HG03575 (cell line): ENCODE measurements at regions not wholly inside any gene's neighbourhood (a gene's known extent, or its start where the extent isn't known, plus 50 kb on each side); places are given as distances from the start of the nearest gene placed in this dataset.
"Not testable (repeated sequence)": the region's sequence is repeated elsewhere in the genome, so short reads cannot be mapped to it uniquely, and the experiment has no call there.

Experiments
- ATAC-seq: cut with Tn5 transposase; IDR thresholded peaks from one replicate; pipeline ENCODE4 v1.9.1; 2021; ENCODE audit not compliant: unreplicated experiment, insufficient number of reproducible peaks, low FRiP score; ENCODE audit errors: extremely low read depth

DNA sequence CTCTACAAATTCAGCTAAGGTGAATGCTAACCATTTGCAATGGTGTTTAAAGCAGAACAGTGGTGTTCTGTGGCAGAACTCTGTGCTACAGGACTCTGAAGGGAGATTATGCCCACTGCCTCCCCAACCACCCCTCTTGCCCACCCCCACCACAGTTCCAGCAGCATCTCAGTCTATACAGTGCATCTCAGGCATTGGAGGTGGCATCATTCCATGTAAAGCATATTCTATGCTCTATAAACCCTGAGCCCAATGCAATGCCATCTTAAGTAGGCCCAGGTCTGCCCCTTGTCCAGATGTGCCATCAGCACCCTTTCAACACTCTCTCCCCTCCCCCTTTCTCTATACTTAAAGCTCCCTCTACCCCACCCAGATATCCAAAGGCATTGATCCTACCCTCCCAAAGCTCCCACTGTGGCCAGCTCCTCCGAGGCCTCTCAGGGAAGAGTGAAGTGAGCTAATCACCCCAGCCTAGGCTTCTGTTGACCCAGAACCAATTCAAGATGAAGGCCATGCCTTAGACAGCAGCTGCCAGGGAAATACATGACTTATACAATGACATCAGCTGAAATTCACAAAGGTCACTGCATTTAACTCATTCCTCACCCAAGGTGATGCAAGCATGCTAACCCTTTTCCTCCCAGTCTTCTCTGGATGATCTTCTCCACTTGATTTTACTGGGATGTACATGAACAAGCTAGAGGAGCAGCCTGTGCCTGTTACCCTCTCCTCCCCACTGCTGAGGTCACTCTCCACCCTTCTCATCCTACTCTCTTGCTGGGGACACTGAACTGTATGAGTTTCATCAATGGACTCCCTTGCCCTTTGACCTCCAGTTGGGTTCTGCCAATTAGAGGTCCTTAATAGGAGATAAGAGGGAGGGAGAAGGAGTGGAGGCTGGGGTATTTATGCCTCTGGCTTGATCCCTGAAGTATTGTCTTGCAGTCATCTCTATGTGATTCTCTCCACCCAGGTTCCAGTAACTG, 353.9 kb downstream of the GOLGA6L6 start:
- ATAC-seq, result not testable (repeated sequence)

GRCh38 chr15:20184879-20185278, 356.7 kb downstream of the GOLGA6L6 start:
- ATAC-seq, result not testable (repeated sequence)

GRCh38 chr15:20168221-20168620, 373.4 kb downstream of the GOLGA6L6 start:
- not testable (repeated sequence) for ATAC-seq

GRCh38 chr15:20153528-20153927, 388.1 kb downstream of the GOLGA6L6 start:
- not testable (repeated sequence) for ATAC-seq

DNA sequence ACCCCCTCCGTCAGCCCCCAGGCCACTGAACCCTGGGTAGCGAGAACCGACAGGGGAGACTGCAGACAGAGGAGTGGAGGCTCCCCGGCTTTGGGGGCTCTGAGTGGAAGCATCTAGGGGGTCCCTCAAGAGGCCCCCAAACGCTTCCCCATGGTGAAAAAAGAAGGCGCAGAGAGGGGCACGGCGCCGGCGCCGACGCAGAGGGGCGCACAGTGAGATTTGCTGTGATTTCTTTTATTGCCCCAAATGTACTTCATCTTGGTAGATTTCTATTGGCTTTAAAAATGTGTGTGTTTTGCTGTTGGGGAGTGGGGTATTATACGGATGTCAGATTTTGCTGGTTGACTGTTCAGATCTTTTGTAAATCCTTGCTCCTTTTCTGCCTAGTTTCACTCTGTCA, 392.9 kb downstream of the GOLGA6L6 start:
- ATAC-seq, result not testable (repeated sequence)

GRCh38 chr15:20148008-20148407, 393.6 kb downstream of the GOLGA6L6 start:
- ATAC-seq, result not testable (repeated sequence)

DNA sequence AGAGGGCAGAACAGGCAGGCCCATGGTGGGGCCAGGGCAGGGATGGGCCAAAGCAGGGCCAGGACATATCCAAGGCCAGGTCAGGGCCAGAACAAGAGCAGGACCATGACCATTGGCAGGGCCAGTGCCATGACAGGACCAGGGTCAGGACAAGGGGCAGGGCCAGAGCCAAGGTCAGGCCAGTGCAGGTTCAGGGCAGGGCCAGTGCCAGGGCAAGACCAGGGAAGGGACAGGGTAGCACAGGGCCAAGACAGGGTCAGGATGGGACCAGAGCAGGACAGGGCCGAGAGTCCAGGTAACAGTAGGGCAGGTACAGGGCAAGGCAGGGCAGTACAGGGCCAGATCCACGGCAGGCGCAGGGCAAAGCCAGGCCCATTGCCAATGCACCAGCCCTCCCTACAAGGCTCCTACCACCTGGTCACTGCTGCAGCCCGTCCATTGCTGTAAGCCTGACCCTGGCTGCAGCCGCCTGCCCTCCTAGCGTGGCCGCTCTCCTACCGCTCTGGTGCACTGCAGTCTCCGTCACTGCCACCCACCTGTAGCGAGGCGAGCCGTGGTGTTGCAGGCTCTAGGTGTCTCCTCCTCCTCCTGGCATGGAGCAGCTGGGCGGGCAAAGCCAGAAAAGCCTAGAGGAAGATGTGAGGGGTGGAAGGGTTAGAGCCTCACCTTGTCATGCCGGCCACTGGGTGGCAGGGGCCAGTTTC, 397.1 kb downstream of the GOLGA6L6 start:
- ATAC-seq, result not testable (repeated sequence)

GRCh38 chr15:20142906-20143305, 398.7 kb downstream of the GOLGA6L6 start:
- ATAC-seq, result not testable (repeated sequence)

- ATAC-seq, result not testable (repeated sequence)
These were observed 399.2 kb downstream of the GOLGA6L6 start for GRCh38 chr15:20142410-20142809.

DNA sequence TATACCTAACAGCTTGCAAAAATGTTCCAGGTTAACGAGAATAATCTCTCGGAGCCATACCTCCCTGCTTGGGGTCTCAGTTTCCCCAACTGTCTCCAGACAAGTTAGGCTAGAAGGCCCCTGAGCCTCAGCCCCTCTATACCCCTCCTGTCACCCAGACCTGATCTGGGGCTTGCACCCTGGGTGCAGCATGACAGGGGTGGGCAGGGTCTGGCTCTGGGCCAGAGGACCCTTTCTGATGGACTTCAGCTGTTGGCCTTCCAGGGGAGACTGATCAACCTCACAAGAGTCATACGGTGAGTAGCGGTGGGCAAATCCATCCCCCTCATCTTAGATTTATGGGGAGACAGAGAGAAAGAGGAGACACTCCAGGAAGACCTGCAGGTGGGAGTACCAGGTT, 416.9 kb downstream of the GOLGA6L6 start:
- ATAC-seq, result not testable (repeated sequence)

DNA sequence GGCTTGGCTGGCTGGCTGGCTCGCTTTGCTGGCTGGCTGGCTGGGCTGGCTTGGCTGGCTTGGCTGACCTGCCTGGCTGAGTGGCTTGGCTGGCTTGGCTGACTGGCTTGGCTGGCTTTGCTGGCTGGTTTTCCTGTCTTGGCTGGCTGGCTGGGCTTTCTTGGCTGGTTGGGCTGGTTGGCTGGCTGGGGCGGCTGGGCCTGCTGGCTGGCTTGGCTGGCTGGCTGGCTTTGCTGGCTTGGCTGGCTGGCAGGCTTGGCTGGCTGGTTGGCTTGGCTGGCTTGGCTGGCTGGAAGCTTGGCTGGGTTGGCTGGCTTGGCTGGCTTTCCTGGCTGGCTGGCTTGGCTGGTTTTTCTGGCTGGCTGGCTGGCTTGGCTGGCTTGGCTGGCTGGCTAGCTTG, 435.6 kb downstream of the GOLGA6L6 start:
- ATAC-seq, result no peak

GRCh38 chr15:20105011-20105990, 436.3 kb downstream of the GOLGA6L6 start:
- not testable (repeated sequence) for ATAC-seq

- not testable (repeated sequence) for ATAC-seq
These were observed 437.0 kb downstream of the GOLGA6L6 start for GRCh38 chr15:20104551-20104950.

DNA sequence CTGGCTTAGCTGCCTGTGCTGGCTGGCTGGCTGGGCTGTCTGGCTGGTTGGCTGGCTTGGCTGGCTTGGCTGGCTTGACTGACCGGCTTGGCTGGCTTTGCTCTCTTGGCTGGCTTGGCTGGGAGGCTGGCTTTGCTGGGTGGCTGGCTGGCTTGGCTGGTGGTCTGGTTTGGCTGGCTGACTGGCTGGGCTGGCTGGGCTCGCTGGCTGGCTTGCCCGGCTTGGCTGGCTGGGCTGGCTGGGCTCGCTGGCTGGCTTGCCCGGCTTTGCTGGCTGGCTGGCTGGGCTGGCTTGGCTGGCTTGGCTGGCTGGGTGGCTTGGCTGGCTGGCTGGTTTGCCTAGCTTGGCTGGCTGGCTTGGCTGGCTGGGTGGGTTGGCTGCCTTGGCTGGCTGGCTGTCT, 438.7 kb downstream of the GOLGA6L6 start:
- ATAC-seq, result not testable (repeated sequence)

DNA sequence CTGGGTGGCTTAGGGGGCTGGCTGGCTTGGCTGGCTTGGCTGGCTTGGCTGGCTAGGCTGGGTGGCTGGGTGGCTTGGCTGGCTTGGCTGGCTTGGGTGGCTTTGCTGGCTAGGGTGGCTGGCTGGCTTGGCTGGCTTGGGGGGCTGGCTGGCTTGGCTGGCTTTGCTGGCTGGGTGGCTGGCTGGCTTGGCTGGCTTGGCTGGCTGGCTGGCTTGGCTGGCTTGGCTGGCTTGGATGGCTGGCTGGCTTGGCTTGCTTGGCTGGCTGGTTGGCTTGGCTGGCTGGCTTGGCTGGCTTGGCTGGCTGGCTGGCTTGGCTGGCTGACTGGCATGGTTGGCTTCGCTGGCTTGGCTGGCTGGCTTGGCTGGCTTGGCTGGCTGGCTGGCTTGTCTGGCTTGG, 439.4 kb downstream of the GOLGA6L6 start:
- ATAC-seq, result not testable (repeated sequence)

DNA sequence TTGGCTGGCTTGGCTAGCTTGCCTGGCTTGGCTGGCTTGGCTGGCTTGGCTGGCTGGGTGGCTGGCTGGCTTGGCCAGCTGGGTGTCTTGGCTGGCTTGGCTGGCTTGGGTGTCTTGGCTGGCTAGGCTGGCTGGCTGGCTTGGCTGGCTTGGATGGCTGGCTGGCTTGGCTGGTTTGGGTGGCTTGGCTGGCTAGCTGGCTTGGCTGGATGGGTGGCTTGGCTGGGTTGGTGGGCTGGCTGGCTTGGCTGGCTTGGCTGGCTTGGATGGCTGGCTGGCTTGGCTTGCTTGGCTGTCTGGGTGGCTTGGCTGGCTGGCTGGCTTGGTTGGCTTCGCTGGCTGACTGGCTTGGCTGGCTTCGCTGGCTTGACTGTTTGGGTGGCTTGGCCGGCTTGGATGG, 440.3 kb downstream of the GOLGA6L6 start:
- not testable (repeated sequence) for ATAC-seq

DNA sequence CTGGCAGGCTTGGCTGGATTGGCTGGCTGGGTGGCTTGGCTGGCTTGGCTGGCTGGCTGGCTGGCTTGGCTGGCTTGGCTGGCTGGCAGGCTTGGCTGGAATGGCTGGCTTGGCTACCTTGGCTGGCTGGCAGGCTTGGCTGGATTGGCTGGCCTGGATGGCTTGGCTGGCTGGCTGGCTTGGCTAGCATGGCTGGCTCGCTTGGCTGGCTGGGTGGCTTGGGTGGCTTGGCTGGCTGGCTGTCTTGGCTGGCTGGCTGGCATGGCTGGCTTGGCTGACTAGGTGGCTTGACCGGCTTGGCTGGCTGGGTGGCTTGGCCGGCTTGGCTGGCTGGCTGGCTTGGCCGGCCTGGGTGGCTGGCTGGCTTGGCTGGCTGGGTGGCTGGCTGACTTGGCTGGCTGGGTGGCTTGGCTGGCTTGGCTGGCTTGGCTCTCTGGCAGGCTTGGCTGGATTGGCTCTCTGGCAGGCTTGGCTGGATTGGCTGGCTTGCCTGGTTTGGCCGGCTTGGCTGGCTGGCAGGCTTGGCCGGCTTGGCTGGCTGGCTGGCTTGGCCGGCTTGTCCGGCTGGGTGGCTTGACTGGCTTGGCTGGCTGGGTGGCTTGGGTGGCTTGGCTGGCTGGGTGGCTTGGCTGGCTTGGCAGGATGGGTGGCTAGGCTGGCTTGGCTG, 440.9 kb downstream of the GOLGA6L6 start:
- not testable (repeated sequence) for ATAC-seq

DNA sequence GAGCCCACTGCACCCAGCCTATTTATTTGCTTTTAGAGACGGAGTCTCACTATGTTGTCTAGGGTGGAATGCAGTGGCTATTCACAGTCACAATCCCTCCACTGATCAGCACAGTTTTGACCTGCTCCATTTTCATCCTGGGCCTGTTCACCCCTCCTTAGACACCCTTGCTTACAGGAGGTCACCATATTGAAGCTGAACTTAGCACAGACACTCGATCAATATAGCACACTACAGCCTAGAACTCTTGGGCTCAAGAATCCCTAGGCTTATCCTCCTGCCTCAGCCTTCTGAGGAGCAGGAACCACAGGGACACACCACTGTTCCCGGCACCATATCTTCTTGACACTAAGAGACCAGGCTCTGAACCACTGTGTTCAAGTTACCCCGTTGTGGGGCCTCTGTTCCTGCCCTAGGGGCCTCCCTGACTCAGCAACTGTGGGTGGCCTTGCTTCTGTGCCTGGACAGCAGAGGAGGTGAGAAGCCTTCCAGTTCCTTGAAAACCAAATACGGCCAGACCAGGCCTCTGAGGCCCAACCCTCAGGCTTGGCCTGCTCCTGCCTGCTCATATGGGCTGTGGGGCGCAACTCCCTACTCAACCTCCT, 445.8 kb downstream of the GOLGA6L6 start:
- ATAC-seq, result not testable (repeated sequence)
